ENCODE measurements at regions not wholly inside any gene's neighbourhood (a gene's known extent, or its start where the extent isn't known, plus 50 kb on each side); places are given as distances from the start of the nearest gene placed in this dataset.

DNA sequence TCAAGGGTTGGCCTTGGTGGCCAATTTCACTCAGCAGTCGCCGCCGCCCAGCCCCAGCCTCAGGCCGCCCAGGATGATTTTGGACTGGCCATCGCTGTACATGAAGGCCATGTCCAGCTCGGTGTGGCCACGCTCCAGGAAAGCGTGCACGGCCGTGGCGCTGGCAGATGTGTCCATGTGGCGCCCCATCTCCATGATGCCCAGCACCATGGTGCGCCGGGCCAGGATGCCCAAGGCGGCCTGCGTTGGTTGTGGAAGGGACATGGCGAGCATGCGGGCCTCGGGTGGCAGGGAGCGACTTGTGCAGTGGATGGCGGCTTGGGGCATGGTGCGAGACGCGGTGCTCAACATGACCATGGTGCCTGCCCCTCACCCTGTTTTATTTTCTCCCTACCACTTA is 55.4 kb downstream of the ZCCHC12 start:
- CTCF ChIA-PET: no interaction called here
- TF ChIP-seq POLR2A (IDR thresholded peaks at IDR 0.05; ENCODE audit: low read length): no peak
- TF ChIP-seq RFX5 (IDR thresholded peaks at IDR 0.05): no peak
- no peak for TF ChIP-seq HOXB5 (CRISPR knock-in tag; IDR thresholded peaks at IDR 0.05)
- no peak for TF ChIP-seq CHD2 (IDR thresholded peaks at IDR 0.05; ENCODE audit: low read length, partially characterized antibody)
- TF ChIP-seq FOSB (CRISPR knock-in tag; IDR thresholded peaks at IDR 0.05): no peak
- no peak for TF ChIP-seq ZFP36 (IDR thresholded peaks at IDR 0.05; ENCODE audit: borderline replicate concordance, partially characterized antibody)
- TF ChIP-seq, protein P1, sequence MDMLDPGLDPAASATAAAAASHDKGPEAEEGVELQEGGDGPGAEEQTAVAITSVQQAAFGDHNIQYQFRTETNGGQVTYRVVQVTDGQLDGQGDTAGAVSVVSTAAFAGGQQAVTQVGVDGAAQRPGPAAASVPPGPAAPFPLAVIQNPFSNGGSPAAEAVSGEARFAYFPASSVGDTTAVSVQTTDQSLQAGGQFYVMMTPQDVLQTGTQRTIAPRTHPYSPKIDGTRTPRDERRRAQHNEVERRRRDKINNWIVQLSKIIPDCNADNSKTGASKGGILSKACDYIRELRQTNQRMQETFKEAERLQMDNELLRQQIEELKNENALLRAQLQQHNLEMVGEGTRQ (IDR thresholded peaks at IDR 0.05): no peak
- no peak for TF ChIP-seq RNF2 (IDR thresholded peaks at IDR 0.05; ENCODE audit: borderline replicate concordance, low read depth)
- TF ChIP-seq, protein P2, sequence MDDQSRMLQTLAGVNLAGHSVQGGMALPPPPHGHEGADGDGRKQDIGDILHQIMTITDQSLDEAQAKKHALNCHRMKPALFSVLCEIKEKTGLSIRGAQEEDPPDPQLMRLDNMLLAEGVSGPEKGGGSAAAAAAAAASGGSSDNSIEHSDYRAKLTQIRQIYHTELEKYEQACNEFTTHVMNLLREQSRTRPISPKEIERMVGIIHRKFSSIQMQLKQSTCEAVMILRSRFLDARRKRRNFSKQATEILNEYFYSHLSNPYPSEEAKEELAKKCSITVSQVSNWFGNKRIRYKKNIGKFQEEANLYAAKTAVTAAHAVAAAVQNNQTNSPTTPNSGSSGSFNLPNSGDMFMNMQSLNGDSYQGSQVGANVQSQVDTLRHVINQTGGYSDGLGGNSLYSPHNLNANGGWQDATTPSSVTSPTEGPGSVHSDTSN (IDR thresholded peaks at IDR 0.05): no peak
- TF ChIP-seq EP300 (IDR thresholded peaks at IDR 0.05): no peak
- TF ChIP-seq SMC3 (IDR thresholded peaks at IDR 0.05): no peak
- TF ChIP-seq CEBPB (IDR thresholded peaks at IDR 0.05): no peak
- TF ChIP-seq RCOR1 (IDR thresholded peaks at IDR 0.05; ENCODE audit: low read depth, low read length): no peak
- no peak for TF ChIP-seq EHMT2 (IDR thresholded peaks at IDR 0.05; ENCODE audit: low read depth)
- TF ChIP-seq, protein P3, sequence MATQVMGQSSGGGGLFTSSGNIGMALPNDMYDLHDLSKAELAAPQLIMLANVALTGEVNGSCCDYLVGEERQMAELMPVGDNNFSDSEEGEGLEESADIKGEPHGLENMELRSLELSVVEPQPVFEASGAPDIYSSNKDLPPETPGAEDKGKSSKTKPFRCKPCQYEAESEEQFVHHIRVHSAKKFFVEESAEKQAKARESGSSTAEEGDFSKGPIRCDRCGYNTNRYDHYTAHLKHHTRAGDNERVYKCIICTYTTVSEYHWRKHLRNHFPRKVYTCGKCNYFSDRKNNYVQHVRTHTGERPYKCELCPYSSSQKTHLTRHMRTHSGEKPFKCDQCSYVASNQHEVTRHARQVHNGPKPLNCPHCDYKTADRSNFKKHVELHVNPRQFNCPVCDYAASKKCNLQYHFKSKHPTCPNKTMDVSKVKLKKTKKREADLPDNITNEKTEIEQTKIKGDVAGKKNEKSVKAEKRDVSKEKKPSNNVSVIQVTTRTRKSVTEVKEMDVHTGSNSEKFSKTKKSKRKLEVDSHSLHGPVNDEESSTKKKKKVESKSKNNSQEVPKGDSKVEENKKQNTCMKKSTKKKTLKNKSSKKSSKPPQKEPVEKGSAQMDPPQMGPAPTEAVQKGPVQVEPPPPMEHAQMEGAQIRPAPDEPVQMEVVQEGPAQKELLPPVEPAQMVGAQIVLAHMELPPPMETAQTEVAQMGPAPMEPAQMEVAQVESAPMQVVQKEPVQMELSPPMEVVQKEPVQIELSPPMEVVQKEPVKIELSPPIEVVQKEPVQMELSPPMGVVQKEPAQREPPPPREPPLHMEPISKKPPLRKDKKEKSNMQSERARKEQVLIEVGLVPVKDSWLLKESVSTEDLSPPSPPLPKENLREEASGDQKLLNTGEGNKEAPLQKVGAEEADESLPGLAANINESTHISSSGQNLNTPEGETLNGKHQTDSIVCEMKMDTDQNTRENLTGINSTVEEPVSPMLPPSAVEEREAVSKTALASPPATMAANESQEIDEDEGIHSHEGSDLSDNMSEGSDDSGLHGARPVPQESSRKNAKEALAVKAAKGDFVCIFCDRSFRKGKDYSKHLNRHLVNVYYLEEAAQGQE (IDR thresholded peaks at IDR 0.05): no peak
- no peak for TF ChIP-seq PHF8 (IDR thresholded peaks at IDR 0.05; ENCODE audit: borderline replicate concordance, low read depth)
- TF ChIP-seq HDAC2 (IDR thresholded peaks at IDR 0.05): no peak
- no peak for TF ChIP-seq JUN (IDR thresholded peaks at IDR 0.05)
- TF ChIP-seq ZSCAN20 (CRISPR knock-in tag; IDR thresholded peaks at IDR 0.05): no peak
- TF ChIP-seq RARB (CRISPR knock-in tag; IDR thresholded peaks at IDR 0.05): no peak
- POLR2A ChIA-PET: no interaction called here

DNA sequence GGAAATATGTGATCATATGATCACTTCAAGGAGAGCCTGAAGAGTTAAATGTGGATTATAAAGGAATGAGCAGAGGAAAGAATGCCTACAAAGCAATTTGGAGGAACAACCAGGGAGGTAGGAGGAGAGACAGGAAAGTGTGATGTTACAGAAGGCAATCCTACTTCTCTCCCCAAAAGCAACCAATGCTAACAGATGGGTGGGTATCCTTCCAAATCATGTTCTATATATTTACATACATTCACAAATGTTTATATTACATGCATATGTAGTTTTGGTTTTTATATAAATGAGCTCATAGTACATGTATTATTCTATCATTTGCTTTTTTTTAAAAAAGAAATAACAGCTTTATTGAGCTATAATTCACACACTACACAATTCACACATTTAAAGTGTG is 56.0 kb downstream of the ZCCHC12 start:
- Histone ChIP-seq H3K4me3 (no peak overlapping the region), H3K9me3 (no peaks in the 10 kb centered on the region), H3K4me2 (no peak overlapping the region), H3K27ac (no peak overlapping the region), H3K4me1 (no peaks in the 10 kb centered on the region)
- FAIRE-seq (no peak), DNase-seq (ENCODE audit: low read depth in 1 of 2, low spot score in 1 of 2) (no peak), ATAC-seq (no peak)
- ChIA-PET POLR2A (no interaction called here), CTCF (no interaction called here)
- TF ChIP-seq RAD21 (conservative IDR thresholded peaks at IDR 0.05 in 1 of 2, IDR thresholded peaks at IDR 0.05 in 1 of 2) (no peak), ZNF302 (CRISPR knock-in tag; IDR thresholded peaks at IDR 0.05) (no peak), KDM1A (IDR thresholded peaks at IDR 0.05; ENCODE audit: low read depth) (no peak), HDAC2 (IDR thresholded peaks at IDR 0.05) (no peak), ZSCAN20 (CRISPR knock-in tag; IDR thresholded peaks at IDR 0.05) (no peak), TP53 (CRISPR knock-in tag; IDR thresholded peaks at IDR 0.05) (no peak), CEBPB (IDR thresholded peaks at IDR 0.05) (no peak), EP300 (IDR thresholded peaks at IDR 0.05) (no peak)
- TF ChIP-seq, protein P4, sequence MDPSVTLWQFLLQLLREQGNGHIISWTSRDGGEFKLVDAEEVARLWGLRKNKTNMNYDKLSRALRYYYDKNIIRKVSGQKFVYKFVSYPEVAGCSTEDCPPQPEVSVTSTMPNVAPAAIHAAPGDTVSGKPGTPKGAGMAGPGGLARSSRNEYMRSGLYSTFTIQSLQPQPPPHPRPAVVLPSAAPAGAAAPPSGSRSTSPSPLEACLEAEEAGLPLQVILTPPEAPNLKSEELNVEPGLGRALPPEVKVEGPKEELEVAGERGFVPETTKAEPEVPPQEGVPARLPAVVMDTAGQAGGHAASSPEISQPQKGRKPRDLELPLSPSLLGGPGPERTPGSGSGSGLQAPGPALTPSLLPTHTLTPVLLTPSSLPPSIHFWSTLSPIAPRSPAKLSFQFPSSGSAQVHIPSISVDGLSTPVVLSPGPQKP (IDR thresholded peaks at IDR 0.05; ENCODE audit: low read depth, low read length): no peak
- TF ChIP-seq, protein P1 (IDR thresholded peaks at IDR 0.05): no peak
- TF ChIP-seq, protein P5, sequence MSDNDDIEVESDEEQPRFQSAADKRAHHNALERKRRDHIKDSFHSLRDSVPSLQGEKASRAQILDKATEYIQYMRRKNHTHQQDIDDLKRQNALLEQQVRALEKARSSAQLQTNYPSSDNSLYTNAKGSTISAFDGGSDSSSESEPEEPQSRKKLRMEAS (IDR thresholded peaks at IDR 0.05): no peak
- TF ChIP-seq, protein P6, sequence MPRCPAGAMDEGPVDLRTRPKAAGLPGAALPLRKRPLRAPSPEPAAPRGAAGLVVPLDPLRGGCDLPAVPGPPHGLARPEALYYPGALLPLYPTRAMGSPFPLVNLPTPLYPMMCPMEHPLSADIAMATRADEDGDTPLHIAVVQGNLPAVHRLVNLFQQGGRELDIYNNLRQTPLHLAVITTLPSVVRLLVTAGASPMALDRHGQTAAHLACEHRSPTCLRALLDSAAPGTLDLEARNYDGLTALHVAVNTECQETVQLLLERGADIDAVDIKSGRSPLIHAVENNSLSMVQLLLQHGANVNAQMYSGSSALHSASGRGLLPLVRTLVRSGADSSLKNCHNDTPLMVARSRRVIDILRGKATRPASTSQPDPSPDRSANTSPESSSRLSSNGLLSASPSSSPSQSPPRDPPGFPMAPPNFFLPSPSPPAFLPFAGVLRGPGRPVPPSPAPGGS (IDR thresholded peaks at IDR 0.05): no peak

More for the DNA sequence above, 55.4 kb downstream of the ZCCHC12 start:
- H3K4me1 ChIP-seq: no peaks in the 10 kb centered on the region
- DNase-seq (ENCODE audit: low read depth in 1 of 2, low spot score in 1 of 2) (no peak), FAIRE-seq (no peak), ATAC-seq (no peak)
- H3K4me2 ChIP-seq: no peak overlapping the region
- WGBS (ENCODE audit: missing lambda C conversion rate): 90% methylated on average over 17 of the region's 24 CpGs
- no peak overlapping the region for H3K4me3 ChIP-seq
- no peak overlapping the region for H3K27ac ChIP-seq
- H3K9me3 ChIP-seq: no peaks in the 10 kb centered on the region

Data from A549 (cell line).